Chondrocyte (in vitro differentiated cells): ENCODE measurements at regions not wholly inside any gene's neighbourhood (a gene's known extent, or its start where the extent isn't known, plus 50 kb on each side); places are given as distances from the start of the nearest gene placed in this dataset.

Experiments used
- DNase-seq: peaks from one replicate; pipeline ENCODE4 v3.0.0; 2021; ENCODE audit warnings: mixed read lengths, low spot score
- H3K27ac Mint-ChIP-seq: one replicate; pipeline ENCODE4 v1.8.0; 2021; ENCODE audit warnings: mild to moderate bottlenecking, moderate library complexity, mixed read lengths; ENCODE audit not compliant: unreplicated experiment
- H3K27me3 Mint-ChIP-seq: 2 replicates; pipeline ENCODE4 v1.8.0; 2021; ENCODE audit warnings: low read depth, mixed read lengths
- H3K36me3 Mint-ChIP-seq: 2 replicates; pipeline ENCODE4 v1.8.0; 2021; ENCODE audit warnings: low read depth, mixed read lengths
- H3K4me1 Mint-ChIP-seq: 2 replicates; pipeline ENCODE4 v1.8.0; 2021; ENCODE audit warnings: low read depth, mild to moderate bottlenecking, mixed read lengths
- H3K4me3 Mint-ChIP-seq: one replicate; pipeline ENCODE4 v1.8.0; 2021; ENCODE audit warnings: mild to moderate bottlenecking, moderate library complexity, mixed read lengths; ENCODE audit not compliant: unreplicated experiment
- H3K9me3 Mint-ChIP-seq: 2 replicates; pipeline ENCODE4 v1.8.0; 2021; ENCODE audit warnings: low read depth, mixed read lengths
- CTCF ChIP-seq: fragments of 200-600 bp; sonication (generic); IDR thresholded peaks from 2 replicates; pipeline ENCODE4 v1.5.0; 2021; ENCODE audit warnings: antibody characterized with exemption, mild to moderate bottlenecking, moderate library complexity

GRCh38 chr6:112710710-112711109 is 363.6 kb downstream of the RFPL4B start:
- H3K4me1 Mint-ChIP-seq, result no peaks in the 10 kb centered on the region
- DNase-seq, result no peak
- H3K4me3 Mint-ChIP-seq, result no peak overlapping the region
- no peak for TF ChIP-seq CTCF
- no peaks in the 10 kb centered on the region for H3K27me3 Mint-ChIP-seq
- H3K36me3 Mint-ChIP-seq, result no peaks in the 10 kb centered on the region
- no peak overlapping the region for H3K27ac Mint-ChIP-seq
- no peaks in the 10 kb centered on the region for H3K9me3 Mint-ChIP-seq

- Mint-ChIP-seq H3K9me3 (peaks cover 7% of the 10 kb centered on the region), H3K27me3 (no peaks in the 10 kb centered on the region), H3K4me3 (no peak overlapping the region), H3K36me3 (no peaks in the 10 kb centered on the region), H3K27ac (no peak overlapping the region), H3K4me1 (no peaks in the 10 kb centered on the region)
- DNase-seq, result no peak
- no peak for TF ChIP-seq CTCF
Measured at GRCh38 chr6:112713402-112713801, 366.3 kb downstream of the RFPL4B start.

GRCh38 chr6:112717401-112717800 is 370.3 kb downstream of the RFPL4B start:
- H3K9me3 Mint-ChIP-seq, result peaks cover 7% of the 10 kb centered on the region
- no peaks in the 10 kb centered on the region for H3K4me1 Mint-ChIP-seq
- no peak overlapping the region for H3K4me3 Mint-ChIP-seq
- no peak overlapping the region for H3K27ac Mint-ChIP-seq
- H3K36me3 Mint-ChIP-seq, result no peaks in the 10 kb centered on the region
- TF ChIP-seq CTCF, result no peak
- DNase-seq, result no peak
- H3K27me3 Mint-ChIP-seq, result no peaks in the 10 kb centered on the region

- Mint-ChIP-seq H3K27me3 (no peaks in the 10 kb centered on the region), H3K4me1 (peaks cover 4% of the 10 kb centered on the region), H3K27ac (no peak overlapping the region), H3K36me3 (no peaks in the 10 kb centered on the region), H3K4me3 (no peak overlapping the region), H3K9me3 (peaks cover 7% of the 10 kb centered on the region)
- TF ChIP-seq CTCF, result no peak
- no peak for DNase-seq
Measured at GRCh38 chr6:112717856-112718255, 370.7 kb downstream of the RFPL4B start.

GRCh38 chr6:112725541-112726085 is 378.5 kb downstream of the RFPL4B start:
- Mint-ChIP-seq H3K27me3 (no peaks in the 10 kb centered on the region), H3K27ac (no peak overlapping the region), H3K9me3 (no peaks in the 10 kb centered on the region), H3K4me1 (peaks cover 11% of the 10 kb centered on the region), H3K4me3 (no peak overlapping the region), H3K36me3 (no peaks in the 10 kb centered on the region)
- DNase-seq, result no peak
- TF ChIP-seq CTCF, result no peak
